ENCODE measurements at regions not wholly inside any gene's neighbourhood (a gene's known extent, or its start where the extent isn't known, plus 50 kb on each side); places are given as distances from the start of the nearest gene placed in this dataset.
"Not testable (repeated sequence)": the region's sequence is repeated elsewhere in the genome, so short reads cannot be mapped to it uniquely, and the experiment has no call there.

- in situ Hi-C loops (cut with HindIII; ENCODE audit: low pct_unique_long_range_greater_than_20kb, low sequenced_read_pairs): no loop called here
- no peak for DNase-seq (ENCODE audit: low read depth, low spot score)
Observed at GRCh38 chr9:7739595-7739994, 60.0 kb downstream of the DMAC1 start.

GRCh38 chr9:7735311-7735710 lies 64.3 kb downstream of the DMAC1 start:
- in situ Hi-C loops (cut with HindIII; ENCODE audit: low pct_unique_long_range_greater_than_20kb, low sequenced_read_pairs): no loop called here
- DNase-seq (ENCODE audit: low read depth, low spot score): no peak

GRCh38 chr9:7730164-7730445 lies 69.5 kb downstream of the DMAC1 start:
- in situ Hi-C loops (cut with HindIII; ENCODE audit: low pct_unique_long_range_greater_than_20kb, low sequenced_read_pairs): no loop called here
- no peak for DNase-seq (ENCODE audit: low read depth, low spot score)

GRCh38 chr9:7729371-7730163 lies 70.0 kb downstream of the DMAC1 start:
- in situ Hi-C loops (cut with HindIII; ENCODE audit: low pct_unique_long_range_greater_than_20kb, low sequenced_read_pairs): no loop called here
- no peak for DNase-seq (ENCODE audit: low read depth, low spot score)

- in situ Hi-C loops (cut with HindIII; ENCODE audit: low pct_unique_long_range_greater_than_20kb, low sequenced_read_pairs): no loop called here
- no peak for DNase-seq (ENCODE audit: low read depth, low spot score)
Observed at GRCh38 chr9:7721291-7721690, 78.3 kb downstream of the DMAC1 start.

- in situ Hi-C loops (cut with HindIII; ENCODE audit: low pct_unique_long_range_greater_than_20kb, low sequenced_read_pairs); DNase-seq (ENCODE audit: low read depth, low spot score): not testable (repeated sequence)
Observed at GRCh38 chr9:7713088-7713487, 86.5 kb downstream of the DMAC1 start.

- in situ Hi-C loops (cut with HindIII; ENCODE audit: low pct_unique_long_range_greater_than_20kb, low sequenced_read_pairs): no loop called here
- DNase-seq (ENCODE audit: low read depth, low spot score): peak; percentile 67
Observed at GRCh38 chr9:7710686-7711085, 88.9 kb downstream of the DMAC1 start.

- DNase-seq (ENCODE audit: low read depth, low spot score): no peak
- in situ Hi-C loops (cut with HindIII; ENCODE audit: low pct_unique_long_range_greater_than_20kb, low sequenced_read_pairs): no loop called here
Observed at GRCh38 chr9:7707934-7708333, 91.6 kb downstream of the DMAC1 start.

- in situ Hi-C loops (cut with HindIII; ENCODE audit: low pct_unique_long_range_greater_than_20kb, low sequenced_read_pairs): no loop called here
- DNase-seq (ENCODE audit: low read depth, low spot score): no peak
Observed at GRCh38 chr9:7704543-7704942, 95.0 kb downstream of the DMAC1 start.

- in situ Hi-C loops (cut with HindIII; ENCODE audit: low pct_unique_long_range_greater_than_20kb, low sequenced_read_pairs): no loop called here
- no peak for DNase-seq (ENCODE audit: low read depth, low spot score)
Observed at GRCh38 chr9:7691909-7692308, 107.7 kb downstream of the DMAC1 start.

- no peak for DNase-seq (ENCODE audit: low read depth, low spot score)
- in situ Hi-C loops (cut with HindIII; ENCODE audit: low pct_unique_long_range_greater_than_20kb, low sequenced_read_pairs): no loop called here
Observed at GRCh38 chr9:7690014-7690413, 109.6 kb downstream of the DMAC1 start.

GRCh38 chr9:7688626-7689025 lies 111.0 kb downstream of the DMAC1 start:
- DNase-seq (ENCODE audit: low read depth, low spot score): no peak
- in situ Hi-C loops (cut with HindIII; ENCODE audit: low pct_unique_long_range_greater_than_20kb, low sequenced_read_pairs): no loop called here

GRCh38 chr9:7676609-7677156 lies 122.9 kb downstream of the DMAC1 start:
- DNase-seq (ENCODE audit: low read depth, low spot score): peak; percentile 78
- in situ Hi-C loops (cut with HindIII; ENCODE audit: low pct_unique_long_range_greater_than_20kb, low sequenced_read_pairs): no loop called here

GRCh38 chr9:7671847-7672246 lies 127.7 kb downstream of the DMAC1 start:
- DNase-seq (ENCODE audit: low read depth, low spot score): no peak
- in situ Hi-C loops (cut with HindIII; ENCODE audit: low pct_unique_long_range_greater_than_20kb, low sequenced_read_pairs): no loop called here

GRCh38 chr9:7668541-7668940 lies 131.0 kb downstream of the DMAC1 start:
- in situ Hi-C loops (cut with HindIII; ENCODE audit: low pct_unique_long_range_greater_than_20kb, low sequenced_read_pairs): no loop called here
- no peak for DNase-seq (ENCODE audit: low read depth, low spot score)

GRCh38 chr9:7665874-7666273 lies 133.7 kb downstream of the DMAC1 start:
- no peak for DNase-seq (ENCODE audit: low read depth, low spot score)
- in situ Hi-C loops (cut with HindIII; ENCODE audit: low pct_unique_long_range_greater_than_20kb, low sequenced_read_pairs): no loop called here

GRCh38 chr9:7659766-7660165 lies 139.8 kb downstream of the DMAC1 start:
- DNase-seq (ENCODE audit: low read depth, low spot score): no peak
- in situ Hi-C loops (cut with HindIII; ENCODE audit: low pct_unique_long_range_greater_than_20kb, low sequenced_read_pairs): no loop called here

- DNase-seq (ENCODE audit: low read depth, low spot score): peak; percentile 79
- in situ Hi-C loops (cut with HindIII; ENCODE audit: low pct_unique_long_range_greater_than_20kb, low sequenced_read_pairs): no loop called here
Observed at GRCh38 chr9:7656636-7657035, 142.9 kb downstream of the DMAC1 start.

- in situ Hi-C loops (cut with HindIII; ENCODE audit: low pct_unique_long_range_greater_than_20kb, low sequenced_read_pairs): no loop called here
- no peak for DNase-seq (ENCODE audit: low read depth, low spot score)
Observed at GRCh38 chr9:7653262-7653661, 146.3 kb downstream of the DMAC1 start.

GRCh38 chr9:7640231-7640630 lies 159.3 kb downstream of the DMAC1 start:
- DNase-seq (ENCODE audit: low read depth, low spot score): no peak
- in situ Hi-C loops (cut with HindIII; ENCODE audit: low pct_unique_long_range_greater_than_20kb, low sequenced_read_pairs): no loop called here
